AG04450 (cell line): ENCODE measurements at regions not wholly inside any gene's neighbourhood (a gene's known extent, or its start where the extent isn't known, plus 50 kb on each side); places are given as distances from the start of the nearest gene placed in this dataset.

Experiments used
- CTCF ChIA-PET: fragments of 300-600, 350-600 bp; formaldehyde crosslinking; extraction: SDS; loops from one replicate; lab custom pipeline; 2022; ENCODE audit warnings: antibody characterized with exemption, inconsistent platforms; lab: Charles Lee
- POLR2A ChIA-PET: fragments of 350-600 bp; formaldehyde crosslinking; extraction: SDS; loops from one replicate; lab custom pipeline; 2021; ENCODE audit warnings: antibody characterized with exemption, inconsistent platforms; lab: Yijun Ruan, JAX
- DNase-seq: peaks from one replicate; pipeline ENCODE4 v3.0.0-alpha.2; 2011; ENCODE audit warnings: low read depth, low spot score
- H3K27ac ChIP-seq: one replicate; pipeline ENCODE4 v1.5.1; 2012; ENCODE audit warnings: low read depth, low read length, control low read depth
- H3K27me3 ChIP-seq: one replicate; pipeline ENCODE4 v1.6.0; 2012; ENCODE audit warnings: low read length; ENCODE audit not compliant: control insufficient read depth, insufficient read depth
- H3K4me3 ChIP-seq: 2 replicates; pipeline ENCODE4 v1.5.1; 2011; ENCODE audit warnings: mild to moderate bottlenecking, low read depth, low read length, control low read depth
- H3K9me3 ChIP-seq: 2 replicates; pipeline ENCODE4 v1.5.1; 2012; ENCODE audit warnings: low read length; ENCODE audit not compliant: control insufficient read depth, insufficient read depth
- TF ChIP-seq, protein P1 (sequence below): IDR thresholded peaks from 2 replicates; pipeline ENCODE4 v1.5.1; 2011; ENCODE audit warnings: low read depth, low read length, control low read depth, inconsistent platforms

DNA sequence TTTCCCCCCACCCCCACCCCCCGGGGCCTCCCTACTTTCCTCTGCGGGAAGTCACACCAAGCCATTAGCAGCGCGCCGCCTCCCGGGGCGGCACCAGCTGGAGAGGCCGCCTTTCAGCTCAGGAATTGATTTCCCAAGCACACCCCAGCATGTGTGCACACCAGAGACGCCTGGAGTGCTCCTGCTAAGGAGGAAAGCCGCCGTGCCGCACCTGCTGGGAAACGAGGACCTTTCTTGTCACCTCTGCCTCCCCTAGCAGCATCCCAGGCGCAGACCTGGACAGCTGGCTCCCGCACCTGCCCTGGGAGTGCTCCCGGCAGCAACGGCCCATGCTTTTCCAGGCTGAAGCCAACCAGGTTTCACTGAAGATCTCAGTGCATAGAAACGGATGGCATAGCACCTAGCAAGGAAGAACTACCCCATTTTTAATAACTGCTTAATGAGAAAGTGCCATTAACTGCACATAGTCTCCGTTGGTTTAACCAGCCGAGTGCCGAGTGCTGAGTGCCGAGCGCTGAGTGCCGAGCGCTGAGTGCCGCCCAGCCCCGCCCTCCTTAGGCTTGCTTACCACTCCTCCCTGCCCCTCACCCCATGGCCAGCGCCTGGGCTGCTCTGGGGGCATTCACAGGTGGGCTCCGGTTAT, 165.0 kb downstream of the USP12 start:
- TF ChIP-seq, protein P1, sequence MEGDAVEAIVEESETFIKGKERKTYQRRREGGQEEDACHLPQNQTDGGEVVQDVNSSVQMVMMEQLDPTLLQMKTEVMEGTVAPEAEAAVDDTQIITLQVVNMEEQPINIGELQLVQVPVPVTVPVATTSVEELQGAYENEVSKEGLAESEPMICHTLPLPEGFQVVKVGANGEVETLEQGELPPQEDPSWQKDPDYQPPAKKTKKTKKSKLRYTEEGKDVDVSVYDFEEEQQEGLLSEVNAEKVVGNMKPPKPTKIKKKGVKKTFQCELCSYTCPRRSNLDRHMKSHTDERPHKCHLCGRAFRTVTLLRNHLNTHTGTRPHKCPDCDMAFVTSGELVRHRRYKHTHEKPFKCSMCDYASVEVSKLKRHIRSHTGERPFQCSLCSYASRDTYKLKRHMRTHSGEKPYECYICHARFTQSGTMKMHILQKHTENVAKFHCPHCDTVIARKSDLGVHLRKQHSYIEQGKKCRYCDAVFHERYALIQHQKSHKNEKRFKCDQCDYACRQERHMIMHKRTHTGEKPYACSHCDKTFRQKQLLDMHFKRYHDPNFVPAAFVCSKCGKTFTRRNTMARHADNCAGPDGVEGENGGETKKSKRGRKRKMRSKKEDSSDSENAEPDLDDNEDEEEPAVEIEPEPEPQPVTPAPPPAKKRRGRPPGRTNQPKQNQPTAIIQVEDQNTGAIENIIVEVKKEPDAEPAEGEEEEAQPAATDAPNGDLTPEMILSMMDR = no peak
- Histone ChIP-seq H3K27me3 (peaks cover 12% of the 10 kb centered on the region), H3K4me3 (peak overlapping the region; percentile 48), H3K9me3 (peaks cover 3% of the 10 kb centered on the region), H3K27ac (no peak overlapping the region)
- POLR2A ChIA-PET = no interaction called here
- CTCF ChIA-PET = interaction anchor here (0.6 to 1.5 kb wide), 4 partner anchors 21 to 333 kb away, joined by 3 to 9 read pairs (median 4); no protein-coding TSS in a partner anchor
- DNase-seq = no peak

DNA sequence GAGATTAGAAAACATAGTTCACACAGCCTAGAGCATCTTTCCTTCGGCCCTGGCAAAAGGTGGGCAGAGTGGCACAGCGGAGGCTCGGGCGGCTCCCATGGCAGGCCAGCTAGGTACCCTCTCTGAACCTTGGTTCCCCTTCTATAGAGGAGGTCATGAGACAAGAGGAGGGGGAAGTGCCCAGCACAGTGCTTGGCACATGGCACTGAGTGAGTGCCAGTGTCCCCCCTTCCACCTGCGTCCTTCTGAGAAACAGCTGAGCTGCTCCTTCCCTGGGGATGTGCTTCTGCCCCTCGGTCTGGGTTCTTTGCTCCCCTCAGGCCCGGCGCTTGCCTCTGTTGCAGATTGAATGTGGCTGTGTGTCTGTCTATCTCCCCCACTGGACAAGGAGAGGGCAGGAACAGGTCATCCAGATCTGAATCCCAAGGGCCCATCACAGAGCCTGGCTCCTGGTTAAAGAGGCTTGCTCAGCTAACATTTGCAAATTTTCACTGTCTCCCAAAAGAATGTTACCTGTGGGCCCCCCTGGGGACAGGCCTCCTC, 165.6 kb downstream of the USP12 start:
- H3K27ac ChIP-seq = no peak overlapping the region
- peaks cover 3% of the 10 kb centered on the region for H3K9me3 ChIP-seq
- TF ChIP-seq, protein P1 = no peak
- ChIA-PET POLR2A (no interaction called here), CTCF (interaction anchor here (0.6 to 0.9 kb wide), 2 partner anchors 252 to 333 kb away, joined by 3 to 4 read pairs; no protein-coding TSS in a partner anchor)
- no peak for DNase-seq
- peaks cover 16% of the 10 kb centered on the region for H3K27me3 ChIP-seq
- no peak overlapping the region for H3K4me3 ChIP-seq

DNA sequence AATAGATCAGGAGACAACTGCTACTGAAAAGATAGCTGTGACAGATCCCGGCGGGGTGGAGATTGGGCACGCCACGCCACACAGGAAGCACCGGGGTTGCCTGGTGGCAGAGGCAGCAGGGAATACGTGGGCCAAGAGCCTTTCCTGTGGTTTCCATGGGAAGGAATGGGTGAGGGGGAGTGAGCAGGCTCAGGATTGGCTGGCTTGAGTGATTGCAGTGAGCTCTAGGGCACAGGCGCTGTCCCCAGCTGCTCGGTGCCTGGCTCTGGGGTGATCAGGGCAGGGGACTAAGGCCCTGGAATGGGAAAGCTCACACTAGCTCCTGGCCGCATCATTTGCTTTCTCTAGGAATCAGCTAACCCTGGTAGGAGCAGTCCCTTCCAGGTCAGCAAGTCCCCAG, 166.1 kb downstream of the USP12 start:
- peaks cover 3% of the 10 kb centered on the region for H3K9me3 ChIP-seq
- no peak overlapping the region for H3K27ac ChIP-seq
- no peak for DNase-seq
- POLR2A ChIA-PET = interaction anchor here (0.7 kb wide), 1 partner anchor 238 kb away, joined by 8 read pairs; no protein-coding TSS in a partner anchor
- H3K4me3 ChIP-seq = no peak overlapping the region
- CTCF ChIA-PET = interaction anchor here (0.7 to 0.9 kb wide), 2 partner anchors 71 to 334 kb away, joined by 3 to 6 read pairs; no protein-coding TSS in a partner anchor
- peaks cover 19% of the 10 kb centered on the region for H3K27me3 ChIP-seq
- TF ChIP-seq, protein P1 = no peak

DNA sequence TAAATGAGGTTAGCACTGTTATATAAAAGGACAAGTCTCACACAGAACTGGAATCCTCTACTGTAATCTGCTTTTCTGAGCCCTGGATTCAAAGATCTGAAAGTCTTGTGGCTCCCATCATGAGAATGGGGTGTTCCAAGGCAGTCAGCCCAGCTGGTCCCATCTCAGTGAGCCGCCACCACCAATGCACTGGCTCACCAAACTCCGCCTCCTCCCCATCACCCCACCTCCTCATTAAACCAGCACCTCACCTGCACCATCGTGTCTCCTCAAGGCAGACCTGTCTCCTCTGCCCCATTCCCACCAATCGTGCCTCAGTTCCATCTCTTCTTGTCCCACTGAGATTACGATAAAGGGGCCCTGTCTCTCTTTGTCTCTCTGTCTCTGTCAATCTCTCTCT, 166.7 kb downstream of the USP12 start:
- CTCF ChIA-PET = interaction anchor here (0.7 kb wide), 1 partner anchor 72 kb away, joined by 6 read pairs; no protein-coding TSS in a partner anchor
- H3K4me3 ChIP-seq = no peak overlapping the region
- peaks cover 3% of the 10 kb centered on the region for H3K9me3 ChIP-seq
- POLR2A ChIA-PET = interaction anchor here (0.7 kb wide), 1 partner anchor 239 kb away, joined by 8 read pairs; no protein-coding TSS in a partner anchor
- H3K27ac ChIP-seq = no peak overlapping the region
- no peak for DNase-seq
- TF ChIP-seq, protein P1 = no peak
- H3K27me3 ChIP-seq = peaks cover 19% of the 10 kb centered on the region

DNA sequence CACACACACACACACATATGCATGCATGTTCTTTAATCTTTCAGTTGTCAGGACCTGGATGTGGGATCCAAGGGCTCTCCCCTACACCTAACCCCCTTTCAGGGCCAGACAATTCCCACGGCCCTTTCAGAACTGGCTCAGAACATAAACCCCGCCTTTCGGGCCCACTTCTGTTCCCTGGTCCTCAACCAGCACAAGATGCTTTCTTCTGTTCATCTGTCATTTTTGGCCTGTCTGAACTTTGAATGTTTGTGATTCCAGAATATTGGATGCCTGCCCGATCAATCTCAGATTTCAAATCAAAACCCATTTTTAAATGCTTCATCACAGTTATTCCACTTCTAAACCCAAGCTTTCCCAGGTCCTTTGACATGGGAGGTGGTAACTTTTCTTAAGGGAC, 167.3 kb downstream of the USP12 start:
- Histone ChIP-seq H3K9me3 (peaks cover 3% of the 10 kb centered on the region), H3K4me3 (no peak overlapping the region), H3K27ac (no peak overlapping the region), H3K27me3 (peaks cover 23% of the 10 kb centered on the region)
- ChIA-PET POLR2A (no interaction called here), CTCF (interaction anchor here (1.0 kb wide), 2 partner anchors 19 to 358 kb away, joined by 3 to 4 read pairs; no protein-coding TSS in a partner anchor)
- DNase-seq = no peak
- TF ChIP-seq, protein P1 = no peak
